K562 (cell line): ENCODE measurements at regions not wholly inside any gene's neighbourhood (a gene's known extent, or its start where the extent isn't known, plus 50 kb on each side); places are given as distances from the start of the nearest gene placed in this dataset.

Source experiments
- CBX3 ChIP-seq, 2 experiments: IDR thresholded peaks; 1 replicate in 1 of 2; 2 replicates in 1 of 2; pipeline ENCODE4 v1.6.1; 2012; ENCODE audit warnings: inconsistent platforms in 2 of 2, low read length in 2 of 2, borderline replicate concordance in 1 of 2, control low read depth in 1 of 2
- E4F1 ChIP-seq: fragments of 250-450 bp; sonication (Bioruptor Pico); IDR thresholded peaks from 2 replicates; pipeline ENCODE4 v1.5.0; 2021; ENCODE audit warnings: mild to moderate bottlenecking, borderline replicate concordance
- JUN ChIP-seq, 2 experiments: sonication (generic) in 1 of 2; formaldehyde crosslinking in 1 of 2; IDR thresholded peaks; 2 replicates each; pipeline versions ENCODE4 v1.6.1 to v1.8.0; 2012 to 2022; ENCODE audit warnings: borderline replicate concordance in 2 of 2, mild to moderate bottlenecking in 2 of 2, improper control_type of control experiment in 1 of 2, low read depth in 1 of 2, low read length in 1 of 2, missing genetic modification reagents in 1 of 2
- MTA2 ChIP-seq: fragments of 450-650 bp; IDR thresholded peaks from 2 replicates; pipeline ENCODE4 v1.6.1; 2016; ENCODE audit warnings: low read depth
- RBBP5 ChIP-seq: fragments of 200-600 bp; sonication (generic); IDR thresholded peaks from 2 replicates; pipeline ENCODE4 v1.6.1; 2012; ENCODE audit warnings: borderline replicate concordance, mild to moderate bottlenecking, low read length, control low read depth, inconsistent platforms; ENCODE audit not compliant: insufficient read depth, poor library complexity, severe bottlenecking
- RBM34 ChIP-seq: fragments of 200-400 bp; formaldehyde crosslinking; IDR thresholded peaks from 2 replicates; pipeline ENCODE4 v1.6.1; 2018; ENCODE audit warnings: low read length, borderline replicate concordance; ENCODE audit not compliant: insufficient read depth
- SPI1 ChIP-seq: IDR thresholded peaks from 2 replicates; pipeline ENCODE4 v1.6.1; 2011; ENCODE audit warnings: low read depth, low read length, control low read depth, borderline replicate concordance
- TF ChIP-seq, protein P1 (sequence below): sonication (generic); formaldehyde crosslinking; IDR thresholded peaks from 2 replicates; pipeline ENCODE4 v1.8.0; 2023; ENCODE audit warnings: mild to moderate bottlenecking, missing genetic modification reagents

DNA sequence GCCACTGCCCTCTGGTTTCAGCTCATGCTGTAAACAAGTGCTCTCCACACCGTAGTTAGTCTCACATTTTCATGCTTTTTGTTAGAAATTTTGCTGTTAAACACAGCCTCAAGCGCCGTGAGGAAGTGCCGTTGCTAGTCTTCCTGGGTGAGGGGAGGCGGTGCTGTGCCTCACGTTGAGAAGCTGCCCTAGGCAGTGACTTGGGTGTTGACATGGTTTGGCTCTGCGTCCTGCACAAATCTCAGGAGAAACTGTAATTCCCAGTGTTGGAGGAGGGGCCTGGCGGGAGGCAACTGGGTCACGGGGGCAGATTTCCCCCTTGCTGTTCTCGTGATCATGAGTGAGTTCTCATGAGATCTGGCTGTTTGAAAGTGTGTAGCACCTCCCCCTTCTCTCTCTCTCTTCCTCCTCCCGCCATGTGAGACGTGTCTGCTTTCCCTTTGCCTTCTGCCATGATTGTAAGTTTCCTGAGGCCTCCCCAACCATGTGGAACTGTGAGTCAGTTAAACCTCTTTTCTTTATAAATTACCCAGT is 95.8 kb downstream of the ERMARD start (continued):
- TF ChIP-seq JUN (IDR thresholded peaks at IDR 0.05; ENCODE audit: borderline replicate concordance, low read depth, low read length) (no peak), JUN (CRISPR knock-in tag; IDR thresholded peaks at IDR 0.05; ENCODE audit: borderline replicate concordance) (no peak), SPI1 (0 out of 2 replicates have a peak, but pooled peaks have one; percentile 14), CBX3 (IDR thresholded peaks at IDR 0.05; ENCODE audit: borderline replicate concordance in 1 of 2, low read length in 2 of 2) (no peak), E4F1 (CRISPR knock-in tag) (no peak), RBM34 (no peak), RBBP5 (no peak), MTA2 (no peak)
- TF ChIP-seq, protein P1, sequence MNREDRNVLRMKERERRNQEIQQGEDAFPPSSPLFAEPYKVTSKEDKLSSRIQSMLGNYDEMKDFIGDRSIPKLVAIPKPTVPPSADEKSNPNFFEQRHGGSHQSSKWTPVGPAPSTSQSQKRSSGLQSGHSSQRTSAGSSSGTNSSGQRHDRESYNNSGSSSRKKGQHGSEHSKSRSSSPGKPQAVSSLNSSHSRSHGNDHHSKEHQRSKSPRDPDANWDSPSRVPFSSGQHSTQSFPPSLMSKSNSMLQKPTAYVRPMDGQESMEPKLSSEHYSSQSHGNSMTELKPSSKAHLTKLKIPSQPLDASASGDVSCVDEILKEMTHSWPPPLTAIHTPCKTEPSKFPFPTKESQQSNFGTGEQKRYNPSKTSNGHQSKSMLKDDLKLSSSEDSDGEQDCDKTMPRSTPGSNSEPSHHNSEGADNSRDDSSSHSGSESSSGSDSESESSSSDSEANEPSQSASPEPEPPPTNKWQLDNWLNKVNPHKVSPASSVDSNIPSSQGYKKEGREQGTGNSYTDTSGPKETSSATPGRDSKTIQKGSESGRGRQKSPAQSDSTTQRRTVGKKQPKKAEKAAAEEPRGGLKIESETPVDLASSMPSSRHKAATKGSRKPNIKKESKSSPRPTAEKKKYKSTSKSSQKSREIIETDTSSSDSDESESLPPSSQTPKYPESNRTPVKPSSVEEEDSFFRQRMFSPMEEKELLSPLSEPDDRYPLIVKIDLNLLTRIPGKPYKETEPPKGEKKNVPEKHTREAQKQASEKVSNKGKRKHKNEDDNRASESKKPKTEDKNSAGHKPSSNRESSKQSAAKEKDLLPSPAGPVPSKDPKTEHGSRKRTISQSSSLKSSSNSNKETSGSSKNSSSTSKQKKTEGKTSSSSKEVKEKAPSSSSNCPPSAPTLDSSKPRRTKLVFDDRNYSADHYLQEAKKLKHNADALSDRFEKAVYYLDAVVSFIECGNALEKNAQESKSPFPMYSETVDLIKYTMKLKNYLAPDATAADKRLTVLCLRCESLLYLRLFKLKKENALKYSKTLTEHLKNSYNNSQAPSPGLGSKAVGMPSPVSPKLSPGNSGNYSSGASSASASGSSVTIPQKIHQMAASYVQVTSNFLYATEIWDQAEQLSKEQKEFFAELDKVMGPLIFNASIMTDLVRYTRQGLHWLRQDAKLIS, result no peak
- TF ChIP-seq, all 486 proteins: peak for 3
